Hepatocyte (in vitro differentiated cells): ENCODE measurements at regions not wholly inside any gene's neighbourhood (a gene's known extent, or its start where the extent isn't known, plus 50 kb on each side); places are given as distances from the start of the nearest gene placed in this dataset.
"Not testable (repeated sequence)": the region's sequence is repeated elsewhere in the genome, so short reads cannot be mapped to it uniquely, and the experiment has no call there.

Experiments
- EZH2phosphoT487 ChIP-seq: fragments of 200-600 bp; sonication (generic); IDR thresholded peaks from one replicate; pipeline ENCODE4 v1.6.1; 2018; ENCODE audit warnings: antibody characterized with exemption, mild to moderate bottlenecking, low read depth, moderate library complexity; ENCODE audit not compliant: unreplicated experiment, severe bottlenecking
- TF ChIP-seq, protein P1 (sequence below): fragments of 200-600 bp; sonication (generic); IDR thresholded peaks from 2 replicates; pipeline ENCODE4 v1.5.1; 2016; ENCODE audit warnings: antibody characterized with exemption, mild to moderate bottlenecking; ENCODE audit not compliant: poor library complexity

DNA sequence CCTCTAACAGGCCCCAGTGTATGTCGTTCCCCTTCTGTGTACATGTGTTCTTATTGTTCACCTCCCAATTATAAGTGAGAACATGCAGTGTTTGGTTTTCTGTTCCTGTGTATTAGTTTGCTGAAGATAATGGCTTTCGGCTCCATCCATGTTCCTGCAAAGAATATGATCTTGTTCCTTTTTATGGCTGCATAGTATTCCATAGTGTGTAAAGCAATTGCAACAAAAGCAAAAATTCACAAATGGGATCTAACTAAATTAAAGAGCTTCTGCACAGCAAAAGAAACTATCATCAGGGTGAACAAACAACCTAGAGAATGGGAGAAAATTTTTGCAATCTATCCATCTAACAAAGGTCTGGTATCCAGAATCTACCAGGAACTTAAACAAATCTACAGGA lies 102.2 kb upstream of the ZNF92 start:
- TF ChIP-seq, protein P1, sequence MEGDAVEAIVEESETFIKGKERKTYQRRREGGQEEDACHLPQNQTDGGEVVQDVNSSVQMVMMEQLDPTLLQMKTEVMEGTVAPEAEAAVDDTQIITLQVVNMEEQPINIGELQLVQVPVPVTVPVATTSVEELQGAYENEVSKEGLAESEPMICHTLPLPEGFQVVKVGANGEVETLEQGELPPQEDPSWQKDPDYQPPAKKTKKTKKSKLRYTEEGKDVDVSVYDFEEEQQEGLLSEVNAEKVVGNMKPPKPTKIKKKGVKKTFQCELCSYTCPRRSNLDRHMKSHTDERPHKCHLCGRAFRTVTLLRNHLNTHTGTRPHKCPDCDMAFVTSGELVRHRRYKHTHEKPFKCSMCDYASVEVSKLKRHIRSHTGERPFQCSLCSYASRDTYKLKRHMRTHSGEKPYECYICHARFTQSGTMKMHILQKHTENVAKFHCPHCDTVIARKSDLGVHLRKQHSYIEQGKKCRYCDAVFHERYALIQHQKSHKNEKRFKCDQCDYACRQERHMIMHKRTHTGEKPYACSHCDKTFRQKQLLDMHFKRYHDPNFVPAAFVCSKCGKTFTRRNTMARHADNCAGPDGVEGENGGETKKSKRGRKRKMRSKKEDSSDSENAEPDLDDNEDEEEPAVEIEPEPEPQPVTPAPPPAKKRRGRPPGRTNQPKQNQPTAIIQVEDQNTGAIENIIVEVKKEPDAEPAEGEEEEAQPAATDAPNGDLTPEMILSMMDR, result not testable (repeated sequence)
- TF ChIP-seq EZH2phosphoT487, result not testable (repeated sequence)
